IMR-90 (cell line): ENCODE measurements at regions not wholly inside any gene's neighbourhood (a gene's known extent, or its start where the extent isn't known, plus 50 kb on each side); places are given as distances from the start of the nearest gene placed in this dataset.

Experiments used
- ATAC-seq: fragments of 200-7000 bp; cut with Tn5 transposase; 2 replicates; pipeline ENCODE4 v1.9.1; 2020; ENCODE audit warnings: low read depth, mild to moderate bottlenecking, moderate library complexity
- BruUV-seq: library from RNA; stranded (reverse); fragments of 400-500 nt; replicated peaks from 2 replicates; lab custom pipeline; 2021; lab: Mats Ljungman, UMichigan
- CTCF ChIA-PET: fragments of 300-600 bp; formaldehyde crosslinking; extraction: SDS; loops from one replicate; lab custom pipeline; 2021; ENCODE audit warnings: antibody characterized with exemption; lab: Yijun Ruan, JAX
- POLR2A ChIA-PET: fragments of 300-600 bp; sonication (Branson Sonifier 250); formaldehyde crosslinking; loops from one replicate; lab custom pipeline; 2022; ENCODE audit warnings: antibody characterized with exemption; ENCODE audit not compliant: unreplicated experiment; lab: Charles Lee
- DNase-seq: peaks from one replicate; pipeline ENCODE4 v3.0.0; 2013
- H2AFZ ChIP-seq: replicated peaks from 2 replicates; pipeline ENCODE3; 2013; ENCODE audit warnings: low read length, mild to moderate bottlenecking; ENCODE audit not compliant: poor library complexity
- H2AK5ac ChIP-seq: 2 replicates; pipeline ENCODE4 v1.6.1; 2013; ENCODE audit warnings: low read depth, low read length, inconsistent platforms
- H2AK9ac ChIP-seq: replicated peaks from 2 replicates; pipeline ENCODE3; 2013; ENCODE audit warnings: mild to moderate bottlenecking, low read depth, low read length, moderate library complexity; ENCODE audit not compliant: poor library complexity
- H2BK120ac ChIP-seq: 2 replicates; pipeline ENCODE4 v1.6.1; 2013; ENCODE audit warnings: low read depth, low read length, inconsistent platforms
- H2BK15ac ChIP-seq: 3 replicates; pipeline ENCODE4 v1.6.1; 2013; ENCODE audit warnings: low read depth, low read length, inconsistent platforms
- H2BK20ac ChIP-seq: 2 replicates; pipeline ENCODE4 v1.6.1; 2013; ENCODE audit warnings: low read depth, mild to moderate bottlenecking, inconsistent platforms, low read length, moderate library complexity
- H2BK5ac ChIP-seq: 2 replicates; pipeline ENCODE4 v1.6.1; 2013; ENCODE audit warnings: mild to moderate bottlenecking, low read depth, low read length, inconsistent platforms; ENCODE audit not compliant: poor library complexity, severe bottlenecking
- H3K14ac ChIP-seq: replicated peaks from 2 replicates; pipeline ENCODE4 v1.6.1; 2013; ENCODE audit warnings: low read depth, low read length, inconsistent platforms
- H3K18ac ChIP-seq: 2 replicates; pipeline ENCODE4 v1.6.1; 2013; ENCODE audit warnings: low read depth, low read length, control low read depth
- H3K23ac ChIP-seq: 2 replicates; pipeline ENCODE4 v1.6.1; 2013; ENCODE audit warnings: low read depth, low read length, inconsistent platforms
- H3K27ac ChIP-seq: 2 replicates; pipeline ENCODE4 v1.5.1; 2013; ENCODE audit warnings: mild to moderate bottlenecking, control low read depth, low read length; ENCODE audit not compliant: insufficient read depth
- H3K27me3 ChIP-seq: 2 replicates; pipeline ENCODE4 v1.6.1; 2013; ENCODE audit warnings: low read length; ENCODE audit not compliant: control insufficient read depth, insufficient read depth
- H3K36me3 ChIP-seq: 2 replicates; pipeline ENCODE4 v1.6.1; 2013; ENCODE audit warnings: low read length, mixed read lengths; ENCODE audit not compliant: control insufficient read depth, insufficient read depth
- H3K4ac ChIP-seq: 2 replicates; pipeline ENCODE4 v1.6.1; 2013; ENCODE audit warnings: low read depth, low read length, inconsistent platforms
- H3K4me1 ChIP-seq: 2 replicates; pipeline ENCODE4 v1.6.1; 2013; ENCODE audit warnings: low read length, mixed read lengths; ENCODE audit not compliant: control insufficient read depth, insufficient read depth
- H3K4me2 ChIP-seq: 2 replicates; pipeline ENCODE4 v1.6.1; 2013; ENCODE audit warnings: low read depth, mild to moderate bottlenecking, control low read depth, low read length, moderate library complexity
- H3K4me3 ChIP-seq: 2 replicates; pipeline ENCODE4 v1.5.1; 2013; ENCODE audit warnings: low read depth, mild to moderate bottlenecking, control low read depth, low read length, moderate library complexity; ENCODE audit not compliant: insufficient read depth
- H3K56ac ChIP-seq: 2 replicates; pipeline ENCODE4 v1.6.1; 2013; ENCODE audit warnings: low read length, inconsistent platforms; ENCODE audit not compliant: insufficient read depth; ENCODE audit errors: extremely low read depth
- H3K79me1 ChIP-seq, 2 experiments: 2 replicates each; pipeline ENCODE4 v1.6.1; 2013; ENCODE audit warnings: low read length in 2 of 2, inconsistent platforms in 1 of 2, low read depth in 1 of 2
- H3K9ac ChIP-seq: 2 replicates; pipeline ENCODE4 v1.6.1; 2013; ENCODE audit warnings: low read depth, low read length, control low read depth
- H3K9me1 ChIP-seq: 2 replicates; pipeline ENCODE4 v1.6.1; 2013; ENCODE audit warnings: low read length, inconsistent platforms; ENCODE audit not compliant: insufficient read depth
- H3K9me3 ChIP-seq: 2 replicates; pipeline ENCODE4 v1.6.1; 2013; ENCODE audit warnings: low read length; ENCODE audit not compliant: control insufficient read depth, insufficient read depth
- H4K20me1 ChIP-seq: 2 replicates; pipeline ENCODE4 v1.6.1; 2013; ENCODE audit warnings: low read length, inconsistent platforms; ENCODE audit not compliant: insufficient read depth
- H4K5ac ChIP-seq: 2 replicates; pipeline ENCODE4 v1.6.1; 2013; ENCODE audit warnings: mild to moderate bottlenecking, low read depth, low read length, control low read depth
- H4K8ac ChIP-seq, 2 experiments: 2 replicates each; pipeline ENCODE4 v1.6.1; 2013; ENCODE audit warnings: low read depth in 2 of 2, low read length in 2 of 2, control low read depth in 1 of 2, inconsistent platforms in 1 of 2
- H4K91ac ChIP-seq: 2 replicates; pipeline ENCODE4 v1.6.1; 2013; ENCODE audit warnings: low read depth, low read length, inconsistent platforms; ENCODE audit not compliant: insufficient read depth
- MAFK ChIP-seq: IDR thresholded peaks from 2 replicates; pipeline ENCODE4 v1.6.1; 2012; ENCODE audit warnings: low read depth, low read length, improper control_type of control experiment
- dilution Hi-C: fragments of 300-500 bp; cut with HindIII; formaldehyde crosslinking; loops from one replicate; pipeline ENCODE4 v1.14.3; 2018; ENCODE audit warnings: low sequenced_read_pairs; ENCODE audit not compliant: unreplicated experiment
- in situ Hi-C: fragments of 300-500 bp; cut with MboI; formaldehyde crosslinking; loops from 3 replicates; pipeline ENCODE4 v1.14.3; 2019; ENCODE audit warnings: low sequenced_read_pairs, inconsistent platforms, mixed read lengths
- intact Hi-C: fragments of 100-400 bp; cut with micrococcal nuclease; formaldehyde crosslinking; loops from 2 replicates; pipeline ENCODE4 v1.10.0; 2022
- TF ChIP-seq, protein P1 (sequence below): fragments of 150-350 bp; IDR thresholded peaks from 2 replicates; pipeline ENCODE4 v1.6.1; 2016; ENCODE audit warnings: low read depth, mild to moderate bottlenecking, low read length, moderate library complexity, borderline replicate concordance

DNA sequence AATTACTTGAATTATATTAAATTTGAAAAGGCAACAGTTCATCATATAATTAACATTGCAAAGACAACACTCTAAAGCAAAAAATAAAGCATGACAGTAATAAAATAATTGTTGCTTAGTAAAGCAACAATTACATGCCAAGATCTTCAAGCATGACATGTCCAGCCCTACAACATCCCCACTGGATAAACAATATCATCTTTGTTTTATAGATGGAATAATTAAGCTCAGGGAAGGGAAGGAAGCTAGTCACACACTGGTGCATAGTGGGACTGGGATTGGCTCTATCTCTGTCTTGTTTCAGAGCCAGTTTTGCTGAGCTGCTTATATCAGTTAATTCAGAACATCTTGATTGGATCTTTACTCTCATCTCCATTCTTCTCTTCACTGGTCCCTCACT lies 49.9 kb upstream of the PARD3B start:
- Histone ChIP-seq H2AFZ (no peak overlapping the region), H2BK120ac (no peak overlapping the region), H3K79me1 (no peaks in the 10 kb centered on the region), H2BK5ac (no peak overlapping the region), H4K20me1 (no peaks in the 10 kb centered on the region), H2AK5ac (no peak overlapping the region), H3K56ac (no peak overlapping the region), H3K4me3 (no peak overlapping the region), H3K4me2 (no peak overlapping the region), H3K18ac (no peak overlapping the region), H3K9me3 (no peaks in the 10 kb centered on the region), H3K9me1 (no peaks in the 10 kb centered on the region), H3K9ac (no peak overlapping the region), H3K4ac (no peak overlapping the region), H3K27me3 (no peaks in the 10 kb centered on the region), H3K27ac (no peak overlapping the region), H3K36me3 (no peaks in the 10 kb centered on the region), H4K8ac (no peak overlapping the region), H4K5ac (no peak overlapping the region), H4K91ac (no peak overlapping the region), H2BK20ac (no peak overlapping the region), H2BK15ac (no peak overlapping the region), H3K23ac (no peak overlapping the region), H3K4me1 (peaks cover 2% of the 10 kb centered on the region; the same call in 1 of the 2 replicates), H3K14ac (no peak overlapping the region), H2AK9ac (no peak overlapping the region)
- TF ChIP-seq, protein P1, sequence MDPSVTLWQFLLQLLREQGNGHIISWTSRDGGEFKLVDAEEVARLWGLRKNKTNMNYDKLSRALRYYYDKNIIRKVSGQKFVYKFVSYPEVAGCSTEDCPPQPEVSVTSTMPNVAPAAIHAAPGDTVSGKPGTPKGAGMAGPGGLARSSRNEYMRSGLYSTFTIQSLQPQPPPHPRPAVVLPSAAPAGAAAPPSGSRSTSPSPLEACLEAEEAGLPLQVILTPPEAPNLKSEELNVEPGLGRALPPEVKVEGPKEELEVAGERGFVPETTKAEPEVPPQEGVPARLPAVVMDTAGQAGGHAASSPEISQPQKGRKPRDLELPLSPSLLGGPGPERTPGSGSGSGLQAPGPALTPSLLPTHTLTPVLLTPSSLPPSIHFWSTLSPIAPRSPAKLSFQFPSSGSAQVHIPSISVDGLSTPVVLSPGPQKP: no peak
- no peak for TF ChIP-seq MAFK
- CTCF ChIA-PET: no interaction called here
- no TSS peak for BruUV-seq
- dilution Hi-C loops (no loop called here), in situ Hi-C loops (no loop called here), intact Hi-C loops (no loop called here)
- DNase-seq (no peak), ATAC-seq (no peak)
- POLR2A ChIA-PET: no interaction called here
